ENCODE measurements at regions not wholly inside any gene's neighbourhood (a gene's known extent, or its start where the extent isn't known, plus 50 kb on each side); places are given as distances from the start of the nearest gene placed in this dataset.

GRCh38 chr16:29317269-29317668, 89.2 kb downstream of the NPIPB11 start:
- TF ChIP-seq NR2F1 (conservative IDR thresholded peaks at IDR 0.05), result no peak
- no peak for TF ChIP-seq SKIL (IDR thresholded peaks at IDR 0.05; ENCODE audit: low read depth, poor library complexity, severe bottlenecking)
- no peak for TF ChIP-seq EZH2 (IDR thresholded peaks at IDR 0.05; ENCODE audit: borderline replicate concordance, control insufficient read depth, low read depth, low read length)
- no peak for TF ChIP-seq CTCF (IDR thresholded peaks at IDR 0.05 in 2 of 3, conservative IDR thresholded peaks at IDR 0.05 in 1 of 3; ENCODE audit: control insufficient read depth in 2 of 3, extremely low read depth in 1 of 3, insufficient read depth in 1 of 3, low read depth in 3 of 3, low read length in 3 of 3)

All from GM12878 (cell line).